IMR-90 (cell line): ENCODE measurements at regions not wholly inside any gene's neighbourhood (a gene's known extent, or its start where the extent isn't known, plus 50 kb on each side); places are given as distances from the start of the nearest gene placed in this dataset.

Experiments
- ATAC-seq: fragments of 200-7000 bp; cut with Tn5 transposase; 2 replicates; pipeline ENCODE4 v1.9.1; 2020; ENCODE audit warnings: low read depth, mild to moderate bottlenecking, moderate library complexity
- BruUV-seq: library from RNA; stranded (reverse); fragments of 400-500 nt; replicated peaks from 2 replicates; lab custom pipeline; 2021; lab: Mats Ljungman, UMichigan
- CTCF ChIA-PET: fragments of 300-600 bp; formaldehyde crosslinking; extraction: SDS; loops from one replicate; lab custom pipeline; 2021; ENCODE audit warnings: antibody characterized with exemption; lab: Yijun Ruan, JAX
- POLR2A ChIA-PET: fragments of 300-600 bp; sonication (Branson Sonifier 250); formaldehyde crosslinking; loops from one replicate; lab custom pipeline; 2022; ENCODE audit warnings: antibody characterized with exemption; ENCODE audit not compliant: unreplicated experiment; lab: Charles Lee
- DNase-seq: peaks from one replicate; pipeline ENCODE4 v3.0.0; 2013
- H2AFZ ChIP-seq: replicated peaks from 2 replicates; pipeline ENCODE3; 2013; ENCODE audit warnings: low read length, mild to moderate bottlenecking; ENCODE audit not compliant: poor library complexity
- H2AK5ac ChIP-seq: 2 replicates; pipeline ENCODE4 v1.6.1; 2013; ENCODE audit warnings: low read depth, low read length, inconsistent platforms
- H2AK9ac ChIP-seq: replicated peaks from 2 replicates; pipeline ENCODE3; 2013; ENCODE audit warnings: mild to moderate bottlenecking, low read depth, low read length, moderate library complexity; ENCODE audit not compliant: poor library complexity
- H2BK120ac ChIP-seq: 2 replicates; pipeline ENCODE4 v1.6.1; 2013; ENCODE audit warnings: low read depth, low read length, inconsistent platforms
- H2BK15ac ChIP-seq: 3 replicates; pipeline ENCODE4 v1.6.1; 2013; ENCODE audit warnings: low read depth, low read length, inconsistent platforms
- H2BK20ac ChIP-seq: 2 replicates; pipeline ENCODE4 v1.6.1; 2013; ENCODE audit warnings: low read depth, mild to moderate bottlenecking, inconsistent platforms, low read length, moderate library complexity
- H2BK5ac ChIP-seq: 2 replicates; pipeline ENCODE4 v1.6.1; 2013; ENCODE audit warnings: mild to moderate bottlenecking, low read depth, low read length, inconsistent platforms; ENCODE audit not compliant: poor library complexity, severe bottlenecking
- H3K14ac ChIP-seq: replicated peaks from 2 replicates; pipeline ENCODE4 v1.6.1; 2013; ENCODE audit warnings: low read depth, low read length, inconsistent platforms
- H3K18ac ChIP-seq: 2 replicates; pipeline ENCODE4 v1.6.1; 2013; ENCODE audit warnings: low read depth, low read length, control low read depth
- H3K23ac ChIP-seq: 2 replicates; pipeline ENCODE4 v1.6.1; 2013; ENCODE audit warnings: low read depth, low read length, inconsistent platforms
- H3K27ac ChIP-seq: 2 replicates; pipeline ENCODE4 v1.5.1; 2013; ENCODE audit warnings: mild to moderate bottlenecking, control low read depth, low read length; ENCODE audit not compliant: insufficient read depth
- H3K27me3 ChIP-seq: 2 replicates; pipeline ENCODE4 v1.6.1; 2013; ENCODE audit warnings: low read length; ENCODE audit not compliant: control insufficient read depth, insufficient read depth
- H3K36me3 ChIP-seq: 2 replicates; pipeline ENCODE4 v1.6.1; 2013; ENCODE audit warnings: low read length, mixed read lengths; ENCODE audit not compliant: control insufficient read depth, insufficient read depth
- H3K4ac ChIP-seq: 2 replicates; pipeline ENCODE4 v1.6.1; 2013; ENCODE audit warnings: low read depth, low read length, inconsistent platforms
- H3K4me1 ChIP-seq: 2 replicates; pipeline ENCODE4 v1.6.1; 2013; ENCODE audit warnings: low read length, mixed read lengths; ENCODE audit not compliant: control insufficient read depth, insufficient read depth
- H3K4me2 ChIP-seq: 2 replicates; pipeline ENCODE4 v1.6.1; 2013; ENCODE audit warnings: low read depth, mild to moderate bottlenecking, control low read depth, low read length, moderate library complexity
- H3K4me3 ChIP-seq: 2 replicates; pipeline ENCODE4 v1.5.1; 2013; ENCODE audit warnings: low read depth, mild to moderate bottlenecking, control low read depth, low read length, moderate library complexity; ENCODE audit not compliant: insufficient read depth
- H3K56ac ChIP-seq: 2 replicates; pipeline ENCODE4 v1.6.1; 2013; ENCODE audit warnings: low read length, inconsistent platforms; ENCODE audit not compliant: insufficient read depth; ENCODE audit errors: extremely low read depth
- H3K79me1 ChIP-seq, 2 experiments: 2 replicates each; pipeline ENCODE4 v1.6.1; 2013; ENCODE audit warnings: low read length in 2 of 2, inconsistent platforms in 1 of 2, low read depth in 1 of 2
- H3K9ac ChIP-seq: 2 replicates; pipeline ENCODE4 v1.6.1; 2013; ENCODE audit warnings: low read depth, low read length, control low read depth
- H3K9me1 ChIP-seq: 2 replicates; pipeline ENCODE4 v1.6.1; 2013; ENCODE audit warnings: low read length, inconsistent platforms; ENCODE audit not compliant: insufficient read depth
- H3K9me3 ChIP-seq: 2 replicates; pipeline ENCODE4 v1.6.1; 2013; ENCODE audit warnings: low read length; ENCODE audit not compliant: control insufficient read depth, insufficient read depth
- H4K20me1 ChIP-seq: 2 replicates; pipeline ENCODE4 v1.6.1; 2013; ENCODE audit warnings: low read length, inconsistent platforms; ENCODE audit not compliant: insufficient read depth
- H4K5ac ChIP-seq: 2 replicates; pipeline ENCODE4 v1.6.1; 2013; ENCODE audit warnings: mild to moderate bottlenecking, low read depth, low read length, control low read depth
- H4K8ac ChIP-seq, 2 experiments: 2 replicates each; pipeline ENCODE4 v1.6.1; 2013; ENCODE audit warnings: low read depth in 2 of 2, low read length in 2 of 2, control low read depth in 1 of 2, inconsistent platforms in 1 of 2
- H4K91ac ChIP-seq: 2 replicates; pipeline ENCODE4 v1.6.1; 2013; ENCODE audit warnings: low read depth, low read length, inconsistent platforms; ENCODE audit not compliant: insufficient read depth
- MAFK ChIP-seq: IDR thresholded peaks from 2 replicates; pipeline ENCODE4 v1.6.1; 2012; ENCODE audit warnings: low read depth, low read length, improper control_type of control experiment
- POLR2A ChIP-seq: IDR thresholded peaks from 2 replicates; pipeline ENCODE4 v1.6.1; 2012; ENCODE audit warnings: mild to moderate bottlenecking, low read depth, low read length
- RCOR1 ChIP-seq: IDR thresholded peaks from 2 replicates; pipeline ENCODE4 v1.6.1; 2012; ENCODE audit warnings: mild to moderate bottlenecking, low read length, improper control_type of control experiment; ENCODE audit not compliant: insufficient replicate concordance
- RFX5 ChIP-seq: IDR thresholded peaks from 2 replicates; pipeline ENCODE4 v1.8.0; 2012; ENCODE audit warnings: low read depth, mild to moderate bottlenecking, low read length, moderate library complexity
- WGBS, 2 experiments: methylation state at CpG; one replicate each; pipeline versions ENCODE4 v1.1.5 to v1.1.7; 2013; ENCODE audit warnings: missing lambda C conversion rate in 2 of 2; ENCODE audit not compliant: insufficient read length in 1 of 2; ENCODE audit errors: extremely low coverage in 2 of 2; 5-methylcytosine and 5-hydroxymethylcytosine counted together
- dilution Hi-C: fragments of 300-500 bp; cut with HindIII; formaldehyde crosslinking; loops from one replicate; pipeline ENCODE4 v1.14.3; 2018; ENCODE audit warnings: low sequenced_read_pairs; ENCODE audit not compliant: unreplicated experiment
- in situ Hi-C: fragments of 300-500 bp; cut with MboI; formaldehyde crosslinking; loops from 3 replicates; pipeline ENCODE4 v1.14.3; 2019; ENCODE audit warnings: low sequenced_read_pairs, inconsistent platforms, mixed read lengths
- intact Hi-C: fragments of 100-400 bp; cut with micrococcal nuclease; formaldehyde crosslinking; loops from 2 replicates; pipeline ENCODE4 v1.10.0; 2022

- intact Hi-C loops, result no loop called here
- WGBS, 2 experiments, result 100% methylated on average over 1 of the region's 3 CpGs; no CpG with 5 or more reads in 1 of the 2 experiments
- TF ChIP-seq RFX5 (no peak), MAFK (no peak), RCOR1 (no peak), POLR2A (no peak)
- H2BK20ac ChIP-seq, result no peak overlapping the region
- H3K56ac ChIP-seq, result no peak overlapping the region
- H2AK9ac ChIP-seq, result no peak overlapping the region
- in situ Hi-C loops, result no loop called here
- no peak overlapping the region for H4K8ac ChIP-seq
- no peak overlapping the region for H3K9ac ChIP-seq
- no peak overlapping the region for H3K4me3 ChIP-seq
- no TSS peak for BruUV-seq
- no peaks in the 10 kb centered on the region for H4K20me1 ChIP-seq
- H3K18ac ChIP-seq, result no peak overlapping the region
- no peaks in the 10 kb centered on the region; the same call in 1 of the 2 replicates for H3K9me3 ChIP-seq
- no peak overlapping the region for H2BK120ac ChIP-seq
- H2BK5ac ChIP-seq, result no peak overlapping the region
- H3K23ac ChIP-seq, result no peak overlapping the region
- no peaks in the 10 kb centered on the region for H3K36me3 ChIP-seq
- no peak overlapping the region for H2AFZ ChIP-seq
- H4K91ac ChIP-seq, result no peak overlapping the region
- ChIA-PET POLR2A (no interaction called here), CTCF (no interaction called here)
- no peak overlapping the region for H4K5ac ChIP-seq
- no peak overlapping the region for H2AK5ac ChIP-seq
- no peak for DNase-seq
- no peaks in the 10 kb centered on the region for H3K9me1 ChIP-seq
- H2BK15ac ChIP-seq, result no peak overlapping the region
- dilution Hi-C loops, result no loop called here
- no peaks in the 10 kb centered on the region; the same call in 1 of the 2 replicates for H3K27me3 ChIP-seq
- H3K4me2 ChIP-seq, result no peak overlapping the region
- H3K27ac ChIP-seq, result no peak overlapping the region
- H3K4ac ChIP-seq, result no peak overlapping the region
- H3K4me1 ChIP-seq, result no peaks in the 10 kb centered on the region
- no peaks in the 10 kb centered on the region for H3K79me1 ChIP-seq
- no peak for ATAC-seq
- H3K14ac ChIP-seq, result no peak overlapping the region
Measured at GRCh38 chr7:81399471-81399870, 370.4 kb downstream of the HGF start.
